ENCODE measurements at regions not wholly inside any gene's neighbourhood (a gene's known extent, or its start where the extent isn't known, plus 50 kb on each side); places are given as distances from the start of the nearest gene placed in this dataset.
"Not testable (repeated sequence)": the region's sequence is repeated elsewhere in the genome, so short reads cannot be mapped to it uniquely, and the experiment has no call there.

- no peak for DNase-seq (ENCODE audit: low read depth in 3 of 3)
These were observed 1271.7 kb upstream of the SLC39A10 start for GRCh38 chr2:194385376-194385775.

- no peak for DNase-seq (ENCODE audit: low read depth in 3 of 3)
These were observed 1273.6 kb upstream of the SLC39A10 start for GRCh38 chr2:194383401-194383800.

- no peak for DNase-seq (ENCODE audit: low read depth in 3 of 3)
These were observed 1274.8 kb upstream of the SLC39A10 start for GRCh38 chr2:194382221-194382620.

- DNase-seq (ENCODE audit: low read depth in 3 of 3) = no peak
These were observed 1277.0 kb upstream of the SLC39A10 start for GRCh38 chr2:194380011-194380410.

- DNase-seq (ENCODE audit: low read depth in 3 of 3) = not testable (repeated sequence)
These were observed 1289.6 kb upstream of the SLC39A10 start for GRCh38 chr2:194367390-194367789.

- DNase-seq (ENCODE audit: low read depth in 3 of 3) = no peak
These were observed 1293.1 kb upstream of the SLC39A10 start for GRCh38 chr2:194363878-194364277.

- DNase-seq (ENCODE audit: low read depth in 3 of 3) = no peak
These were observed 1293.7 kb upstream of the SLC39A10 start for GRCh38 chr2:194363295-194363694.

GRCh38 chr2:194352505-194352904, 1304.5 kb upstream of the SLC39A10 start:
- DNase-seq (ENCODE audit: low read depth in 3 of 3) = no peak

GRCh38 chr2:194346193-194346592, 1310.8 kb upstream of the SLC39A10 start:
- no peak for DNase-seq (ENCODE audit: low read depth in 3 of 3)

GRCh38 chr2:194345347-194345746, 1311.7 kb upstream of the SLC39A10 start:
- DNase-seq (ENCODE audit: low read depth in 3 of 3) = no peak

- no peak for DNase-seq (ENCODE audit: low read depth in 3 of 3)
These were observed 1313.9 kb upstream of the SLC39A10 start for GRCh38 chr2:194343167-194343566.

GRCh38 chr2:194332799-194333490, 1324.1 kb upstream of the SLC39A10 start:
- no peak for DNase-seq (ENCODE audit: low read depth in 3 of 3)

- no peak for DNase-seq (ENCODE audit: low read depth in 3 of 3)
These were observed 1328.6 kb upstream of the SLC39A10 start for GRCh38 chr2:194328456-194328855.

- DNase-seq (ENCODE audit: low read depth in 3 of 3) = no peak
These were observed 1329.7 kb upstream of the SLC39A10 start for GRCh38 chr2:194327196-194327888.

- DNase-seq (ENCODE audit: low read depth in 3 of 3) = no peak
These were observed 1333.3 kb upstream of the SLC39A10 start for GRCh38 chr2:194323740-194324139.

- DNase-seq (ENCODE audit: low read depth in 3 of 3) = no peak
These were observed 1336.5 kb upstream of the SLC39A10 start for GRCh38 chr2:194320520-194320919.

- DNase-seq (ENCODE audit: low read depth in 3 of 3) = no peak
These were observed 1337.6 kb upstream of the SLC39A10 start for GRCh38 chr2:194319222-194319992.

- DNase-seq (ENCODE audit: low read depth in 3 of 3) = no peak
These were observed 1343.0 kb upstream of the SLC39A10 start for GRCh38 chr2:194314042-194314441.

GRCh38 chr2:194304191-194304590, 1352.8 kb upstream of the SLC39A10 start:
- no peak for DNase-seq (ENCODE audit: low read depth in 3 of 3)

GRCh38 chr2:194301946-194302345, 1355.1 kb upstream of the SLC39A10 start:
- no peak for DNase-seq (ENCODE audit: low read depth in 3 of 3)

GRCh38 chr2:194294156-194294555, 1362.9 kb upstream of the SLC39A10 start:
- no peak for DNase-seq (ENCODE audit: low read depth in 3 of 3)

- DNase-seq (ENCODE audit: low read depth in 3 of 3) = no peak
These were observed 1365.9 kb upstream of the SLC39A10 start for GRCh38 chr2:194291104-194291503.

Data from stimulated activated CD4-positive, alpha-beta T cell treated with anti-CD3 and anti-CD28 coated beads, TNF-alpha, amount 100 ng/mL, for 24 hours (primary cell).